ENCODE measurements at regions not wholly inside any gene's neighbourhood (a gene's known extent, or its start where the extent isn't known, plus 50 kb on each side); places are given as distances from the start of the nearest gene placed in this dataset.
"Not testable (repeated sequence)": the region's sequence is repeated elsewhere in the genome, so short reads cannot be mapped to it uniquely, and the experiment has no call there.

- Histone ChIP-seq H3K9me3 (no peaks in the 10 kb centered on the region), H3K4me1 (peaks cover 20% of the 10 kb centered on the region), H3K4me3 (no peak overlapping the region), H3K27me3 (no peaks in the 10 kb centered on the region), H3K27ac (no peak overlapping the region), H3K36me3 (peaks cover 41% of the 10 kb centered on the region)
- TF ChIP-seq CTCF (IDR thresholded peaks at IDR 0.05), result no peak
- no peak for ATAC-seq
- intact Hi-C loops (cut with DNase I), result no loop called here
- no peak for DNase-seq
Measured at GRCh38 chr9:94181408-94182181, 77.5 kb upstream of the ZNF169 start.

- ATAC-seq (peak; percentile 46), DNase-seq (no peak)
- H3K4me3 ChIP-seq, result no peak overlapping the region
- no peak for TF ChIP-seq CTCF (IDR thresholded peaks at IDR 0.05)
- H3K4me1 ChIP-seq, result peaks cover 19% of the 10 kb centered on the region
- no peaks in the 10 kb centered on the region for H3K9me3 ChIP-seq
- H3K27me3 ChIP-seq, result no peaks in the 10 kb centered on the region
- H3K36me3 ChIP-seq, result peaks cover 32% of the 10 kb centered on the region
- H3K27ac ChIP-seq, result no peak overlapping the region
- intact Hi-C loops (cut with DNase I), result no loop called here
Measured at GRCh38 chr9:94182532-94182931, 76.6 kb upstream of the ZNF169 start.

DNA sequence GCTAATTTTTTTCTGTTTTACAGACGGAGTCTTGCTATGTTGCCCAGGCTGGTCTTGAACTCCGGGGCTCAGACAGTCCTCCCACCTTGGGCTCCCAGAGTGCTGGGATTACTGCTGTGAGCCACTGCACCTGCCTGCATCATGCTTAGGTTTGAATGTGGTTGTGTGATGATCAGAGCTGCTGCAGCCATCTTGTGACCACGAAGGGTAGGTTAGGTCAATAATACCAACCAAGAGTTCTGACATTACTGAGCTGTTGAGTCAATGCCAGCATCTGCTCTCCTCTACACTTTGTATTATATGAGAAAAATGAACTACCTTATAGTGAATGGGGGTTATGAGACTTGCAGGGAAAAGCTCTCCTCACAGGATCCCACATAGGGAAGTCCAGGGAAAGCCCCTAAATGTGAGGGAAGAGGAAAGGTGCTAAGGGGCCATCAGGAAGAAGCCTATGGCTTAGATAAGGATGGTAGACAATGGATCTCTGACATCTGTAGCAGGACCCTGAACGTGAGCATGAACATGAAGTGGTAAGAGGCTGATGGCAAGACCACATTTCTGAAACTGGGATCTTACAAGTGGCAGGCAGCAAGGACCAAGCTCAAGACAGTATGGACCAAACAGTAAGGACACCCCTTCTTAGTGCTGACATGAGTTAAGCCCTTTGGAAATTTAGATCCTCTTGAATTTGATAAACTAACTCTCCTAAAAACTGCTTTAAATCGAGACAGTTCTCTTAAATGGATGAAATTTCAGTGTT, 75.7 kb upstream of the ZNF169 start:
- H3K27me3 ChIP-seq, result no peaks in the 10 kb centered on the region
- ATAC-seq, result no peak
- intact Hi-C loops (cut with DNase I), result no loop called here
- peaks cover 28% of the 10 kb centered on the region for H3K36me3 ChIP-seq
- no peaks in the 10 kb centered on the region for H3K9me3 ChIP-seq
- no peak for DNase-seq
- H3K27ac ChIP-seq, result no peak overlapping the region
- no peak for TF ChIP-seq CTCF (IDR thresholded peaks at IDR 0.05)
- H3K4me3 ChIP-seq, result no peak overlapping the region
- H3K4me1 ChIP-seq, result peaks cover 18% of the 10 kb centered on the region

DNA sequence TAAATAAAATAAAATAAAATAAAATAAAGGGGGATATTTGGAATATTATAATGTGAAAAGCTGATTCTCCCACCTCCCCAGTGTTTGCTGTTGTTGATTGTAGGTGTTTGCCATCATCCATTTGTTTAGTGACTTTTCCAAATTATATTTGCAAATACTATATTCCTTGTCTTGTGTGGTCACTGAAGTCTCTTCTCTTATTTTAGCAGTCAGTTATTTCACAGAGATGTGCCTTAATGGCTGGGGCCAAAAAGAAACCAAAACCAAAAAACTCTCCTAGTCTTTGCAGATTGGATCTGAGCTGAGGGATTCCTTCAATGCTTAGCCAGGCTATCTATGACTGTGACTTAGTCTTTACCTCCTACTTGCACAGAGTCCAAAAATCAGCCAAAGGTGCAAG, 70.9 kb upstream of the ZNF169 start:
- ATAC-seq (no peak), DNase-seq (no peak)
- no peak for TF ChIP-seq CTCF (IDR thresholded peaks at IDR 0.05)
- Histone ChIP-seq H3K36me3 (peaks cover 5% of the 10 kb centered on the region), H3K27me3 (no peaks in the 10 kb centered on the region), H3K27ac (no peak overlapping the region), H3K4me3 (no peak overlapping the region), H3K4me1 (no peaks in the 10 kb centered on the region), H3K9me3 (no peaks in the 10 kb centered on the region)
- intact Hi-C loops (cut with DNase I), result no loop called here

GRCh38 chr9:94191706-94192105, 67.4 kb upstream of the ZNF169 start:
- not testable (repeated sequence) for ATAC-seq

GRCh38 chr9:94198414-94198813, 60.7 kb upstream of the ZNF169 start:
- TF ChIP-seq CTCF (IDR thresholded peaks at IDR 0.05), result no peak
- no peak overlapping the region for H3K27ac ChIP-seq
- intact Hi-C loops (cut with DNase I), result no loop called here
- DNase-seq (no peak), ATAC-seq (no peak)
- H3K27me3 ChIP-seq, result no peaks in the 10 kb centered on the region
- H3K9me3 ChIP-seq, result peaks cover 15% of the 10 kb centered on the region
- no peaks in the 10 kb centered on the region for H3K36me3 ChIP-seq
- H3K4me3 ChIP-seq, result no peak overlapping the region
- no peaks in the 10 kb centered on the region for H3K4me1 ChIP-seq

More at GRCh38 chr9:94191706-94192105, 67.4 kb upstream of the ZNF169 start:
- DNase-seq; H3K27ac ChIP-seq; H3K36me3 ChIP-seq; intact Hi-C loops (cut with DNase I); H3K4me1 ChIP-seq; H3K4me3 ChIP-seq; H3K27me3 ChIP-seq: not testable (repeated sequence)
- H3K9me3 ChIP-seq, result peaks cover 15% of the 10 kb centered on the region
